GM12891 (cell line): ENCODE measurements at regions not wholly inside any gene's neighbourhood (a gene's known extent, or its start where the extent isn't known, plus 50 kb on each side); places are given as distances from the start of the nearest gene placed in this dataset.
"Not testable (repeated sequence)": the region's sequence is repeated elsewhere in the genome, so short reads cannot be mapped to it uniquely, and the experiment has no call there.

ENCODE experiments used
- POLR2AphosphoS5 ChIP-seq: IDR thresholded peaks from 2 replicates; pipeline ENCODE4 v1.6.1; 2011; ENCODE audit warnings: low read depth, low read length, control low read depth
- TAF1 ChIP-seq: IDR thresholded peaks from 2 replicates; pipeline ENCODE4 v1.6.1; 2011; ENCODE audit warnings: low read depth, low read length, control low read depth

DNA sequence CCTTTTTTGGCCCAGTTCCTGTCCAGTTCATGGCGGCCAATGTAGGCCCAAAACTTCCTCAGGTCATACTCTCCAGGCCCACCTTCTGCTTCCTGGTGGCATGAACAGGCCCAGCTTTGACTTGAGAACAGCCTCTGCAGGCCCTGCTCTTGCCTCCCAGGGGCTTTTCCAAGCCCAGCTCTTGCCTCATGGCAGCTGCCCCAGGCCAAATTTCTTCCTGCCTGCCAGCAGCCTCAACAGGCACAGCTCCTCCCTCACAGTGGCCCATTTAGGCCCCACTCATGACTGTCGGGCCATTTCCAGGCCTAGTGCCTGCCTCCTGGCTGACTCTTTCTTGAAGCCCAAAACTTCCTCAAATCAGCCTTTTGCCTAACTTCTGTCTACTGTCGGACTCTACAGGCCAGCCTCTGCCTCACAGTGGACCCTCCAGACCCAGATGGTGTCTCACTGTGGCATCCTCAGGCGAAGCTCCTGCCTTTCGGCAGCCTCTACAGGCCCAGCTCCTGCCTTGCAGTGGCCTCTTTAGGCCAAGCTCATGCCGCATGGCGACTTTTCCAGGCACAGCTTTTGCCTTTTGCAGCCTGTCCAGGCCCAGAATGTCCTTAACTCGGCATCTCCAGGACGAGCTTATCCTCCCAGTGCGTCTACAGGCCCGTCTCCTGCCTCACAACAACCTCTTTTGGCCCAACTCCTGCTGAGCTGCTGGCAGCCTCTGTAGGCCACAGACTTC is 53.7 kb upstream of the METTL14 start:
- TF ChIP-seq TAF1, POLR2AphosphoS5: not testable (repeated sequence)
